Mesenchymal stem cell (in vitro differentiated cells and primary cell): ENCODE measurements at regions not wholly inside any gene's neighbourhood (a gene's known extent, or its start where the extent isn't known, plus 50 kb on each side); places are given as distances from the start of the nearest gene placed in this dataset.

Experiments
- DNase-seq: peaks from one replicate; pipeline ENCODE4 v3.0.0-alpha.2; 2013
- H2AFZ ChIP-seq: one replicate; pipeline ENCODE4 v1.6.1; 2013; ENCODE audit warnings: low read depth, mild to moderate bottlenecking, control low read depth, inconsistent platforms, low read length, moderate library complexity
- H2AK5ac ChIP-seq: 2 replicates; pipeline ENCODE4 v1.6.1; 2013; ENCODE audit warnings: low read length, moderate library complexity, mild to moderate bottlenecking, inconsistent platforms; ENCODE audit not compliant: severe bottlenecking
- H2BK120ac ChIP-seq: one replicate; pipeline ENCODE4 v1.6.1; 2013; ENCODE audit warnings: low read depth, mild to moderate bottlenecking, inconsistent platforms, low read length, moderate library complexity
- H2BK12ac ChIP-seq, 2 experiments: one replicate each; pipeline ENCODE4 v1.6.1; 2013; ENCODE audit warnings: inconsistent platforms in 2 of 2, low read length in 2 of 2, mild to moderate bottlenecking in 2 of 2, moderate library complexity in 2 of 2, control low read depth in 1 of 2
- H2BK15ac ChIP-seq: one replicate; pipeline ENCODE4 v1.6.1; 2013; ENCODE audit warnings: mild to moderate bottlenecking, low read depth, inconsistent platforms; ENCODE audit not compliant: poor library complexity, severe bottlenecking
- H2BK5ac ChIP-seq: 2 replicates; pipeline ENCODE4 v1.6.1; 2013; ENCODE audit warnings: low read depth, mild to moderate bottlenecking, low read length, control low read depth, inconsistent platforms; ENCODE audit not compliant: poor library complexity, severe bottlenecking
- H3K14ac ChIP-seq, 2 experiments: one replicate each; pipeline ENCODE4 v1.6.1; 2013; ENCODE audit warnings: inconsistent platforms in 2 of 2, low read length in 2 of 2, control low read depth in 1 of 2, mild to moderate bottlenecking in 1 of 2, moderate library complexity in 1 of 2
- H3K18ac ChIP-seq, 2 experiments: one replicate each; pipeline ENCODE4 v1.6.1; 2013; ENCODE audit warnings: inconsistent platforms in 2 of 2, low read length in 2 of 2, control low read depth in 1 of 2, low read depth in 1 of 2, mild to moderate bottlenecking in 1 of 2
- H3K23ac ChIP-seq, 2 experiments: one replicate each; pipeline ENCODE4 v1.6.1; 2013; ENCODE audit warnings: inconsistent platforms in 2 of 2, low read length in 2 of 2, mild to moderate bottlenecking in 2 of 2, moderate library complexity in 2 of 2, control low read depth in 1 of 2
- H3K27ac ChIP-seq: 2 replicates; pipeline ENCODE4 v1.5.1; 2013; ENCODE audit warnings: mild to moderate bottlenecking, moderate library complexity, low read length, control low read depth, inconsistent platforms; ENCODE audit not compliant: poor library complexity, severe bottlenecking
- H3K27me3 ChIP-seq, 2 experiments: 2 replicates each; pipeline versions ENCODE4 v1.6.1 to v1.7.0; 2013; ENCODE audit warnings: low read length in 2 of 2, mild to moderate bottlenecking in 2 of 2, moderate library complexity in 2 of 2, control low read depth in 1 of 2, inconsistent platforms in 1 of 2; ENCODE audit not compliant: control insufficient read depth in 1 of 2, insufficient read depth in 1 of 2
- H3K36me3 ChIP-seq, 2 experiments: 2 replicates each; pipeline versions ENCODE4 v1.6.1 to v1.7.0; 2013; ENCODE audit warnings: low read length in 2 of 2, control low read depth in 1 of 2, inconsistent platforms in 1 of 2, low read depth in 1 of 2, mild to moderate bottlenecking in 1 of 2; ENCODE audit not compliant: insufficient read depth in 2 of 2, control insufficient read depth in 1 of 2
- H3K4ac ChIP-seq, 2 experiments: one replicate each; pipeline ENCODE4 v1.6.1; 2013; ENCODE audit warnings: inconsistent platforms in 2 of 2, low read length in 2 of 2, mild to moderate bottlenecking in 2 of 2, moderate library complexity in 2 of 2, control low read depth in 1 of 2, low read depth in 1 of 2
- H3K4me1 ChIP-seq: 2 replicates; pipeline ENCODE4 v1.6.1; 2013; ENCODE audit warnings: low read depth, low read length, control low read depth; ENCODE audit not compliant: control insufficient read depth, insufficient read depth
- H3K4me2 ChIP-seq: 2 replicates; pipeline ENCODE4 v1.6.1; 2013; ENCODE audit warnings: low read length, mild to moderate bottlenecking, inconsistent platforms; ENCODE audit not compliant: poor library complexity, severe bottlenecking
- H3K4me3 ChIP-seq, 2 experiments: 2 replicates each; pipeline versions ENCODE4 v1.5.1 to v1.7.0; 2013; ENCODE audit warnings: low read length in 2 of 2, mild to moderate bottlenecking in 2 of 2, control low read depth in 1 of 2, low read depth in 1 of 2; ENCODE audit not compliant: insufficient read depth in 1 of 2
- H3K79me1 ChIP-seq: replicated peaks from 2 replicates; pipeline ENCODE4 v1.6.1; 2013; ENCODE audit warnings: mild to moderate bottlenecking, control low read depth, low read length, inconsistent platforms; ENCODE audit not compliant: poor library complexity, severe bottlenecking
- H3K9ac ChIP-seq: 2 replicates; pipeline ENCODE4 v1.7.0; 2013; ENCODE audit warnings: mild to moderate bottlenecking, low read length, moderate library complexity
- H3K9me3 ChIP-seq: 2 replicates; pipeline ENCODE4 v1.7.0; 2013; ENCODE audit warnings: mild to moderate bottlenecking, low read length; ENCODE audit not compliant: control insufficient read depth
- H4K8ac ChIP-seq: one replicate; pipeline ENCODE4 v1.6.1; 2013; ENCODE audit warnings: inconsistent platforms, mild to moderate bottlenecking, low read length, moderate library complexity
- H4K91ac ChIP-seq: one replicate; pipeline ENCODE4 v1.6.1; 2013; ENCODE audit warnings: mild to moderate bottlenecking, low read length, inconsistent platforms
- WGBS: methylation state at CpG from one replicate; pipeline ENCODE4 v1.1.7; 2013; ENCODE audit warnings: mixed read lengths; 5-methylcytosine and 5-hydroxymethylcytosine counted together

GRCh38 chr7:12898004-12898403, 210.6 kb downstream of the ARL4A start:
- 80% methylated on average over 2 of the region's 2 CpGs for WGBS
- H4K91ac ChIP-seq: no peak overlapping the region
- H3K27ac ChIP-seq: no peak overlapping the region
- H2BK15ac ChIP-seq: no peak overlapping the region
- no peak overlapping the region for H3K4me2 ChIP-seq
- H3K36me3 ChIP-seq: no peaks in the 10 kb centered on the region
- no peak overlapping the region for H2BK120ac ChIP-seq
- DNase-seq: no peak
- H3K79me1 ChIP-seq: no peaks in the 10 kb centered on the region
- no peak overlapping the region for H2BK5ac ChIP-seq
- H3K4ac ChIP-seq: no peak overlapping the region
- H3K4me1 ChIP-seq: no peaks in the 10 kb centered on the region
- no peak overlapping the region for H3K18ac ChIP-seq
- no peak overlapping the region for H3K4me3 ChIP-seq
- H2AK5ac ChIP-seq: no peak overlapping the region
- H4K8ac ChIP-seq: no peak overlapping the region
- H3K14ac ChIP-seq: no peak overlapping the region
- no peaks in the 10 kb centered on the region for H3K9me3 ChIP-seq
- no peak overlapping the region for H3K23ac ChIP-seq
- no peak overlapping the region for H3K9ac ChIP-seq
- H2BK12ac ChIP-seq: no peak overlapping the region
- H2AFZ ChIP-seq: no peak overlapping the region
- no peaks in the 10 kb centered on the region for H3K27me3 ChIP-seq

- no peak overlapping the region for H4K8ac ChIP-seq
- H3K27ac ChIP-seq: no peak overlapping the region
- no peak overlapping the region for H2AFZ ChIP-seq
- H3K4ac ChIP-seq: no peak overlapping the region
- WGBS: 98% methylated on average over 2 of the region's 3 CpGs
- H2BK120ac ChIP-seq: no peak overlapping the region
- no peak overlapping the region for H2AK5ac ChIP-seq
- no peaks in the 10 kb centered on the region for H3K9me3 ChIP-seq
- no peak overlapping the region for H3K18ac ChIP-seq
- H3K27me3 ChIP-seq: no peaks in the 10 kb centered on the region
- H3K23ac ChIP-seq: no peak overlapping the region
- no peaks in the 10 kb centered on the region for H3K36me3 ChIP-seq
- no peak overlapping the region for H2BK15ac ChIP-seq
- no peak for DNase-seq
- no peak overlapping the region for H3K4me2 ChIP-seq
- no peak overlapping the region for H3K14ac ChIP-seq
- no peaks in the 10 kb centered on the region for H3K79me1 ChIP-seq
- H4K91ac ChIP-seq: no peak overlapping the region
- H2BK5ac ChIP-seq: no peak overlapping the region
- no peaks in the 10 kb centered on the region for H3K4me1 ChIP-seq
- no peak overlapping the region for H3K9ac ChIP-seq
- no peak overlapping the region for H3K4me3 ChIP-seq
- H2BK12ac ChIP-seq: no peak overlapping the region
Measured at GRCh38 chr7:12898620-12899019, 211.2 kb downstream of the ARL4A start.

GRCh38 chr7:12905671-12906070, 218.2 kb downstream of the ARL4A start:
- H3K4me1 ChIP-seq: no peaks in the 10 kb centered on the region
- H3K23ac ChIP-seq: no peak overlapping the region
- no peak overlapping the region for H2BK5ac ChIP-seq
- H3K4ac ChIP-seq: no peak overlapping the region
- H3K27me3 ChIP-seq: no peaks in the 10 kb centered on the region
- no peak overlapping the region for H2BK120ac ChIP-seq
- H3K36me3 ChIP-seq: no peaks in the 10 kb centered on the region
- no peak overlapping the region for H3K14ac ChIP-seq
- no peak overlapping the region for H3K18ac ChIP-seq
- no peak for DNase-seq
- no peaks in the 10 kb centered on the region for H3K9me3 ChIP-seq
- no peak overlapping the region for H2AFZ ChIP-seq
- H4K8ac ChIP-seq: no peak overlapping the region
- no peak overlapping the region for H4K91ac ChIP-seq
- H2BK15ac ChIP-seq: no peak overlapping the region
- H3K9ac ChIP-seq: no peak overlapping the region
- no peak overlapping the region for H2BK12ac ChIP-seq
- no peaks in the 10 kb centered on the region for H3K79me1 ChIP-seq
- no peak overlapping the region for H3K4me2 ChIP-seq
- no peak overlapping the region for H3K27ac ChIP-seq
- 100% methylated on average over 3 of the region's 5 CpGs for WGBS
- H3K4me3 ChIP-seq: no peak overlapping the region
- no peak overlapping the region for H2AK5ac ChIP-seq

- H2BK120ac ChIP-seq: no peak overlapping the region
- WGBS: no CpG with 5 or more reads among the region's 2 CpGs
- H3K4me2 ChIP-seq: no peak overlapping the region
Measured at GRCh38 chr7:12907774-12908173, 220.3 kb downstream of the ARL4A start.

More at GRCh38 chr7:12907774-12908173, 220.3 kb downstream of the ARL4A start:
- no peak overlapping the region for H3K27ac ChIP-seq
- H3K23ac ChIP-seq: no peak overlapping the region
- no peak overlapping the region for H2AK5ac ChIP-seq
- no peak overlapping the region for H2BK5ac ChIP-seq
- no peaks in the 10 kb centered on the region for H3K4me1 ChIP-seq
- H2BK12ac ChIP-seq: no peak overlapping the region
- H3K9ac ChIP-seq: no peak overlapping the region
- H3K27me3 ChIP-seq: no peaks in the 10 kb centered on the region
- no peak overlapping the region for H4K8ac ChIP-seq
- no peak overlapping the region for H3K14ac ChIP-seq
- no peak overlapping the region for H4K91ac ChIP-seq
- H3K36me3 ChIP-seq: no peaks in the 10 kb centered on the region
- H3K9me3 ChIP-seq: no peaks in the 10 kb centered on the region
- H3K4me3 ChIP-seq: no peak overlapping the region
- no peak for DNase-seq
- H2BK15ac ChIP-seq: no peak overlapping the region
- no peak overlapping the region for H2AFZ ChIP-seq
- no peak overlapping the region for H3K18ac ChIP-seq
- H3K4ac ChIP-seq: no peak overlapping the region
- H3K79me1 ChIP-seq: no peaks in the 10 kb centered on the region
